GM12875 (cell line): ENCODE measurements at regions not wholly inside any gene's neighbourhood (a gene's known extent, or its start where the extent isn't known, plus 50 kb on each side); places are given as distances from the start of the nearest gene placed in this dataset.

Source experiments
- H3K4me3 ChIP-seq: one replicate; pipeline ENCODE4 v1.5.1; 2011; ENCODE audit warnings: low read depth, low read length, control low read depth
- TF ChIP-seq, protein P1 (sequence below): IDR thresholded peaks from 2 replicates; pipeline ENCODE4 v1.5.1; 2011; ENCODE audit warnings: low read depth, mild to moderate bottlenecking, control low read depth, inconsistent platforms, low read length, moderate library complexity, borderline replicate concordance; ENCODE audit not compliant: insufficient read depth

DNA sequence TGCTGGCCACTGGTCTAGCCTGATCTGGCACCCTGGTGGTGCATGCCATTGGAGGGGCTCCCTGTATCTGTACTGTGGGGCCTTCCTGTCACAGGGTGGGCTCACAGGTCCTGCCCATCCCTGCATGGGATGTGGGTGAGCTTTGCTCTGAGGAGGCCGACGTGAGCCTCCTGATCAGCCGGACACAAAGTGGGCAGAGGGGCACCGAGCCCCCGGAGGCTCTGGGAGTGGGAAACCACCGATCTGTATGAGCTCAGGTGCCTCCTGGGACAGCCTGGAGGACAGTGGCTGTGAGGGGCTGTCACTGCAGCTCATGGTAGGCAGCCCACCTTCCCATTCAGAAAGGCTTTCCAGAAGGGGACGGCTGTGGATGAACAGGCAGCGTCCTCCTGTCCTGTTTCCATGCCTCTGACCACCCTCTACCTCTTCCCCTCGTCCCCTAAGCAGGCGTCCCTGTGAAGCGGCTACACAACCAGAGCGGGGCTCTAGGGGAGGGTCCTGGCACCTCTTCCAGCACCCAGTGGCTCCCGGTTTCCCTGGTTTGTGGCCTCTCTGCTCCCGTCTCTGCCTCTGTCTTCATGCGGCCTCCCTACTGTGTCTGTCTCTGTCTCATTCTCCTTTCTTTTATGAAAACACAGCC is 112.5 kb upstream of the OTOS start:
- no peak overlapping the region for H3K4me3 ChIP-seq
- TF ChIP-seq, protein P1, sequence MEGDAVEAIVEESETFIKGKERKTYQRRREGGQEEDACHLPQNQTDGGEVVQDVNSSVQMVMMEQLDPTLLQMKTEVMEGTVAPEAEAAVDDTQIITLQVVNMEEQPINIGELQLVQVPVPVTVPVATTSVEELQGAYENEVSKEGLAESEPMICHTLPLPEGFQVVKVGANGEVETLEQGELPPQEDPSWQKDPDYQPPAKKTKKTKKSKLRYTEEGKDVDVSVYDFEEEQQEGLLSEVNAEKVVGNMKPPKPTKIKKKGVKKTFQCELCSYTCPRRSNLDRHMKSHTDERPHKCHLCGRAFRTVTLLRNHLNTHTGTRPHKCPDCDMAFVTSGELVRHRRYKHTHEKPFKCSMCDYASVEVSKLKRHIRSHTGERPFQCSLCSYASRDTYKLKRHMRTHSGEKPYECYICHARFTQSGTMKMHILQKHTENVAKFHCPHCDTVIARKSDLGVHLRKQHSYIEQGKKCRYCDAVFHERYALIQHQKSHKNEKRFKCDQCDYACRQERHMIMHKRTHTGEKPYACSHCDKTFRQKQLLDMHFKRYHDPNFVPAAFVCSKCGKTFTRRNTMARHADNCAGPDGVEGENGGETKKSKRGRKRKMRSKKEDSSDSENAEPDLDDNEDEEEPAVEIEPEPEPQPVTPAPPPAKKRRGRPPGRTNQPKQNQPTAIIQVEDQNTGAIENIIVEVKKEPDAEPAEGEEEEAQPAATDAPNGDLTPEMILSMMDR: no peak

DNA sequence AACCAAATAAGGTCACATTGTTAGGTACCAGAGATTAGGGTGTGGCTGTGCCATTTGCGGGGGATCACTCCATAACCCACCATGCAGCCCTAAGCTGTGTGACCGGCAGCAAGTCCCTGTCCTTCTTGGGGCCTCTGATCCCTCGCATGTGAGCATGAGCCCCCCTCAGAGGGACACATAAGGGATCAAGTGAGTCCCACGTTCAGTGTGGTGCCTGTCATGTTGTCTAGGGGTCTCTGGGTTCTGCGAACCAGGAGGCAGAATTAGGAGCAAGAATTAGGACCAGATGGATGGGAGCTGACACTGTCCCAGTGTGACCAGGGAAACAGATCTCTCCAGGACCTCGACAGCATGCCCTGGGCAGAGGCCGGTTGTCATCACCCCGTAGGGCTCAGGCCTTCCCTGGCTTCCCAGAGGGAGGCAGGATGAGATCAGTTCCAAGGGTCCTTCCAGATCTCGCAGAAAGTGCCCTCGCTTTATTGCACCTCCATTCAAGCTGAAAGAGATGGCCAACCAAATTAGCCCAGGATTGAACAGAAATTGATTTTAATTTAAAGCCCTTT is 113.2 kb upstream of the OTOS start:
- no peak overlapping the region for H3K4me3 ChIP-seq
- TF ChIP-seq, protein P1: no peak

DNA sequence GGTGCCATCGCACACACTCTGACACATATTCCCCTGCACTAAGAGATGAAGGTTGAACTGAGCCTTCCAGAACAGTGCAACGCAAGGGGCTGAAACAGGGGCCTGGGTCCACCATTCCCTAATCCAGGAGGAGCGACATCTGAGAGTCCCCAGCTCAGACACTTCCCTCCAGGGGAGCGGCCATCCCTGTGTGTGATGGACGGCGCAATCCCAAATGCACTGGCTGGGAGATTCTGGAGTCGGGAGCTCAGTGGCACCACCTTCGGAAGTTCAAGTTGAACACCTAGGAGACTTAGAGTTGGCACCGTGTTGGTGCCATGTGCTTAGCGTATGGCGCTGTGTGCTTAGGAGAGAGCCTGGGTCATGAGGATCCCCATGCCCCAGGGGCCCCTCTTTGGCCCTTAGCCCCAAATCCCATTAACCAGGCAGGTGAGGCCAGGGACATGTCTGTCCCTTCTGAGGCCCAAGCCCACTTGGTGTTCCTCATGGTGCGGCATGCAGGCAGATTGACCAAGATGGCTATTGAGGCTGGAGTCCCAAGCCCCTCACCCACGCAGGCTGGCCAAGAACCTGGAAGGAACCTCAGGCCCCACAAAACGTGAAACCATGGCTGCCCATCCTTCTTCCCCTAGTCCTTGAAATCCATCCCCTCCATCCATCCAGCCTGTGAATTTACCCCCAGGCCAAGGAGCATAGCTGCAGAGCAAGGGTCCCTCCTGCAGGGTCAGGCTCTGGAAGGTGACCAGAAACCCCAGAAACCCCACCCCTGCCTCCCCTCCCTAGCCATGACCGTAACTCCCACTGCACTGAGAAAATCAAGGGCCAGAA is 114.1 kb upstream of the OTOS start:
- TF ChIP-seq, protein P1: no peak
- H3K4me3 ChIP-seq: no peak overlapping the region

DNA sequence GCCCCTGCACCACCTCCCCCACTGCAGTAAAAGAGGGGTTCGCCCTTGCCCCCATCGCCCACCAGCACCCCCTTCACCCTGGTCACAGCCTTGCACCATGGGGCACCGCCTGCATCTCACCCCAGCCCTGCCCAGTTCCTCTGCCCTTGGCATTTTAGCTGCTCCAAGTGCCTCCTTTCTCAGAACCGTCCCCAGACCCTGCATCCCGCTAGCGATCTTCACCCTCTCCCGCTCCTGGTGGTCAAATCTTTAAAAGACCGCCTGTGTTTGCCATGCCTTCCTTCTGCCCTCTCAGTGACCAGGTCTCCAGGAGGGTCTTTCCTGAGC is 114.7 kb upstream of the OTOS start:
- TF ChIP-seq, protein P1: no peak
- H3K4me3 ChIP-seq: no peak overlapping the region

DNA sequence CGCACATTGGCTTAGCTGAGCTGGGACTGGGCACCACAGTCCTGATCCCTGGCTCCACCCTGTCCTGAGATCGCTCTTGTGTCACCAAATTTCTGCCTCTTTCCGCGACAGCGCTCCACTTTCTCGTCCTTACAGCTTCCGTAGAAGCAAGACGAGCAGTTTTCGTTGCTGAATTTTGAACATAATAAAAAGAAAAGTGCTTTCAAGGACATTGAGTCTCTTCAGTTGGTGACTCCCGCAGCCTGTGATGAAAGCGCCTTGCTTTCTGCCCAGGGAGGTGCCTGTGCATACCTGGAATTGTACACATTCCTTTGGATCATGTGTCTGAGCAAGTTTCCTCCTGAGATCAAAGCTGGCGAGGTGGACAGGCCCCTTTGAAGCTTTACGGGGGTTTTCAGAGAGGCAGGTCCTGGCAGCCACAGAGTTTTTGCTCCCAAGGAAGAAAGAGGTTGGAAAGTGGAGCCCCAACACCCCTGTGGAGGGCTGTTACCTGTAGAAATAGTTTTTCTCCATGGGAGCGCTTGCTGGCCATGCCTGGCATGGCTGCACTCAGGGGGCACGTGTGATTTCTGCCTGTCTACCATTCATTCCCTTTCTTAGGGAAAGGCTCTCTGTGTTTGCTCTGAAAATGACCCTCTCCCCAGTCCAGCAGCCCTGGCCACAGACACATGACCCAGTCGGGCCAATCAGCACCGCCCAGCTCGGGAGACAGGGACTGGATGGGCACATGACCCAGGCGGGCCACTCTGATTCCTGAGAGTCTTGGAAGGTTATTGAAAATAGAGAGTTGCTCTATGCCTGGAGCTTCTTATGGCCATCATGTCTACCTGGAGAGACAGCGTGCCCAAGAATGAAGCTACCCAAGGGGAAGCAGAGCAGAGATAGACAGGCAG is 115.6 kb upstream of the OTOS start:
- no peak overlapping the region for H3K4me3 ChIP-seq
- TF ChIP-seq, protein P1: no peak

DNA sequence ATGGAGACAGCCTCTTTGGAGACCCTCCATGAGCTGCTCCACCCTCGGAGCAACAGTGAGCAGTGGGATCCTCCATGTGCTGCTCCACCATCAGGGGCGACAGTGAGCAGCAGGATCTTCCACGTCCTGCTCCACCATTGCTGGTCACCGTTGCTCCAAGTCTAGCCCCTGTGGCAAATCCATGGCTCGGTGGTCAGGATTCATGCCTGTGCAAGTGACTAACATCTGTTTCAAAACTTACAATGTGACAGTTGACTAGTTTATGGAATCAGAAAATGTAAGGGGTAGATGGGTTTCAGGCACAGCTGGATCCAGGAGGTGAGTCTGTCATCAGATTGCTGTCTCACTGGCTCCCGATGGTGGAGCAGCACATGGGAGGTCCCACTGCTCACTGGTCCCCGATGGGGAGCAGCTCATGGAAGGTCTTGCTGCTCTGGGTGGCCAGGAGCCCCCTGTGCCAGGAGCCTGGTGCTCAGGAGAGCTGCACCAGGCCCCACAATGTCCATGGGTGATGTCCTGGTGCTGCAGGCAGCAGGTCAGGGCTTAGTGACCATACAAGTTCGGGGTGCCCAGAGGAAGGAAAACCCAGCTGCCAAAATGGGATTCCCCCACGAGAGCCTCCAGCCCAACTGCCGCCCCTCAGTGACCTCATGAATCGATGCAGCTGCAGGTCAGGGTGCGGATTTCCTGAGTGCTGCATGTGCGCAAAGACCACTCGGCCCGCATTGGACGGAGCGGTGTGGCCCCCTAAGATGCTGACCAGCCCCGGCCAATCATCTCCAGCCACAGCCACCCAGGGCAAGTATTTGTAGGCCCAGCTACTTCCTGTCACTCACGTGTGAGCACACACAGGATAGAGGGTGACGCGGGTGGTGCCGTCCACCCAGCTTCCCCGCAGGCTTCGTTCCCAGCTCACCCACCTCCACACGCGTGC is 116.5 kb upstream of the OTOS start:
- no peak overlapping the region for H3K4me3 ChIP-seq
- TF ChIP-seq, protein P1: no peak
